Activated CD4-positive, CD25-positive, alpha-beta regulatory T cell (primary cell): ENCODE measurements at regions not wholly inside any gene's neighbourhood (a gene's known extent, or its start where the extent isn't known, plus 50 kb on each side); places are given as distances from the start of the nearest gene placed in this dataset.
A peak's percentile ranks its signal among the peaks of the same experiment; 100 is the strongest.

Source experiments
- DNase-seq, 4 experiments: peaks; one replicate each; lab custom pipeline; 2025; lab: John Stamatoyannopoulos, UW

DNA sequence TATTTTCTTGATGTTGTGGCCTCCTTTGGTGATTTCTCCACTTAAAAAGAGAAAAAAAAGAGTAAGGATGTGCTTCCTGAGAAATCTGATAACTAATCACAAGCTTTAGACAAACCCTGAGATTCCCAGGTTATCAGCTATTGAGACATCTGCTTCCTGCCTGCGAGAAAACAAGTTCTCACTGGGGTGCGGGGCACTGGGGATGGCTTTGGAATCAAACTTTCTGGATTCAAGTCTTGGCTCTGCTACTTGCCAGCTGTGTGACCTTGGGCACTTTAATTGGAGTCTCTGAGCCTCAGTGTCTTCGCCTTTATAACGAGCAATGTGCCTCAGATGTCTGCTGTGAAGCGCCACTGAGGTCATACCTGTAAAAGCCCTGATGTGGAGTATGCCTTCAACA is 152.5 kb upstream of the NAV2 start:
- no peak for DNase-seq

DNA sequence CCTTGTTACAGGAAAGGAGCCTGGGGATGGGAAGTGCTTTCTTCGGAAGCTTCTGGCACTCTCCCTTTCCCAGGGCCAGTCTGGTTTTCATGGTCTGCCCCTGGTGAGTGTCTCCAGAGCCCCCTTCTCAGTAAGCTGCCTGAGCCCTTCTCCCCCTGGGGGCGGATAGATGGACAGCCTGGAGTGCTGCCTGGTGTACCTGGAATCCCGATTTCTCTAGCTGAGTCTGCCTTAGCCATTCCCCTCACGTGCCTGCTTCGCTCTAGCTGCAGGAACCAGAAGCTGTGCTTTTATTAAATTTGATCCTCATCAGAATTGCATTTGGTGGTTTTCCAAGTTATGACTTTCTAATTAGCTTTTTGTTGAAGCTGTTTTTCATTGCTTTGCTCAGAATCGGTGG is 152.9 kb upstream of the NAV2 start:
- no peak for DNase-seq

DNA sequence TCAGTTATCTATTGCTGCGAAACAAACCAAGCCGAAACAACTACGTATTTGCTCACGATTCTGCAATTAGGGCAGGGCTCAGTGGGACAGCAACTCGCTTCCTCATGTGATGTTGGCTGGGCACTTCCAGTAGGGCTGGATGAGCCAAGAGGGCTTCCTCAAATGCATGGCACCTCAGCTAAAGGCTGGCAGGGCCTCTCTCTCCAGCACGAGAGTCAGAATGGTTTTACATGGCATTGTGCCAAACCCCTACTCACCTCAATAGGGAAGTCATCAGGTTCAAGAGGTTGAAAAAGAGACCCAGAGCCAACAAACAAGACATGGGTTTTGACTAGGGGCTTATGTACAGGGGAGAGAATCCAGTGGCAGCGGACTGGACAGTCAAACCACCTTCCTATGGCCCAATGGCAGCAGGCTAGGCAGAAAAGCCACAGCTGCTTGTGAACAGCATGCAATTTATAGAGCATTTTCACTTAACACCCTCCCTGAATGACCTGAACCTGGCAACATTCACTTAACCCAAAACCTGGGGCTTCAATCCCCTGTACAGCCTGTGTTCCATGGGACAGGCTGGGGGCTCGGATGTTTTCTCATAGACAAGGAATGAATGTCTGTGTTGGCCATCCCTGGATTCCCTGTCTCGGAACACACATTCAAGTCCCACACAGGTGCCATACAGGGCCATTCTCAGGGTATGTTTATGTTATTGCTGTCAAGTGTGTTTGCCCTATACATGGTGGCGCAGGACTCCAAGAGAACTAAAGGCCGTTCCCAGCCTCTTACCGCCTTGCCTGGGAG is 154.2 kb upstream of the NAV2 start:
- no peak for DNase-seq

- peak; percentile 19 to 53 (median 43) for DNase-seq
Observed at GRCh38 chr11:19557720-19558140, 154.9 kb upstream of the NAV2 start.

DNA sequence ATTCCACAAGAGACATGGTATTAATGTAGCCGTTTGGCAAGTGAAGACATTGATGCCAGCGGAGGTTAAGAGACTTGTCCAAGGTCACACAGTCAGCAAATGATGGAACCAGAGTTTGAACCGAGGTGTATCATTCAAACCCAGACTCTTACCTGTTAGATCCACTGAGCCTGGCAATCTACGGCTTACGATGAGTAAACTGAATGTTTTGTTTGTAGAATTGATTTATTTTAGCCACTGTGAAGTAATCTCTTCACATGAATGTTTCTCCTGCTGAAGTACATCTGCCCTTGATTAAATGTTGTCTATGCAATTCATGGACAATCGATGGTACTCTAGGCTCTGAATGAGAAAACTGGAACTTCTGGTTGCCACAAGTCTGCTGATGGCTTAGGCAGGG is 155.5 kb upstream of the NAV2 start:
- DNase-seq: no peak

GRCh38 chr11:19555266-19555665 is 157.4 kb upstream of the NAV2 start:
- no peak for DNase-seq

- peak; percentile 11 to 66 (median 48) for DNase-seq
Observed at GRCh38 chr11:19553683-19554333, 158.8 kb upstream of the NAV2 start.

GRCh38 chr11:19552656-19553260 is 159.9 kb upstream of the NAV2 start:
- no peak for DNase-seq

- no peak for DNase-seq
Observed at GRCh38 chr11:19552161-19552560, 160.5 kb upstream of the NAV2 start.

DNA sequence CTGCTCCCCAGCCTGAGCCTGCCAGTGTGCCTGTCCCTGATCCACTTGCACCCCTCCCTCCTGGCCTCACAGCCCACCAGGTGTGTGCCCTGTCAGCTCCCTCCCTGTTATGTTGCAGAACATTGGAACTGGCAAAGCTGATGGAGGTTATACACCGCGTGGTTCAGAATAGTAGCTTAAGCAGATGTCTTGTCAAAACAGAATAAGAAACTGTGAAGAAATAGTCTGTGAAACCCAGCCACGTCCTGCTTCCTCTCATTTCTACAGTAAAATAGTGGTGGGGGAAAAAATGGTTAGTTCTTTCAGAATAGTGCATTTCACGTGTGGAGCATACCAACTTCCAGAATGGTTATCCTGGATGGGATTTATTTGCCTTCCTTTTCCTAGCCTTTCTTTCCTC is 161.2 kb upstream of the NAV2 start:
- DNase-seq: no peak

DNA sequence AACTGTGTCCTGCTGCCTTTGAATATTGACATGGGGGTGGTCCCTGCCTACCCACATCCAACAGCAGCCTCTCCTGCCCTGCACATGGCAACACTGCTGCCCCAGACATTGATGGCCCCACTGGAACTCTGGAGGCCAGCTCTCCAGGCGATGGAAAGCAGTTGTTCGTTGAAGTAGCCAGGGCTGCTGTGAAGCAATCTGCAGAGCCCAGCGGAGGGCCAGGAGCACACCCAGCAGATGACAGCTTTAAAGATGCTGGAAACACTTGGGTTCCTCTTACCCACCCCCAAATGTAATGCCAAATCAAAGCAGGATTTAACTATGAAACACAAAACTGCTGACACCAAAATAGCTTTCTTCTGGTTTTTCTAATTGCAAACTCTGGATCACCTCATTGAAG is 165.6 kb upstream of the NAV2 start:
- no peak for DNase-seq

DNA sequence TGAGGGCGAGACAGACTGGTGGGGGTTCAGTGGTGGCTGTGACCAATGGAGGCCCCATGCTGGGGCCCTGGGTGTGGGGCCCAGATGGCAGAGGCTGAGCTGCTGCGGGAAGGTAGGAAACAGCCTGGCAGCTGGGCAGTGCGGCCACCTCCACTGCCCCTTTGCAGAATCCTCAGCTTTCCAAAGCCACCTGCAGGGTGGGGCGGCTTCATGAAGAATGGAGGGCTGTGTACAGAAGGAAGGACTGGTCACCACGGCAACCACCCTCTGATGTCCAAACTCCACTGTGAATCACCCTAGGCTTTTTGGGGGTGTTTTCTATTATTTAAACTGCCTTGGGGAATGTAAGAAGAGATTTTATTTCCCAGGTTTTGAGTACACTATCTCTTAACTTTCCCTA is 166.3 kb upstream of the NAV2 start:
- no peak for DNase-seq

- no peak for DNase-seq
Observed at GRCh38 chr11:19541521-19542049, 171.1 kb upstream of the NAV2 start.

DNA sequence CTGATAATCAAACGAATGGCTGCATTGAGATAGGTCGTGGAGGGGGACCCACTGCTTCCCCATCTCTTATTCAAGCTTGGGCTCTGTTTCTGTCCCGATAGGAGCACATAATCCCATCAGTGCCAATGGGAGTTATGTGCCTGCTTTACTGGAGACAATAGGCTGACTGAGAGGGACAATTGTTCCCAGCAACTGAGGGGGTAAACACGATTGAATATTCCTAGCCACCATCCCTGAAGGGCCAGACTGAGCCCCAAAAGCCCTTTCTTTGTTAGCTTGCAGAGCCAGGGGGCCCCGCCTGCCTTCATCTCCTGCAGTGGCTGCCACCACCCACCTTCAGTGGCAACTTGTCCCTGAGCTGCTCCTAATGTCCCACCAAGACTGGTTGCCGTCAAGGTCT is 172.8 kb upstream of the NAV2 start:
- DNase-seq: no peak

- DNase-seq: no peak
Observed at GRCh38 chr11:19537803-19538453, 174.7 kb upstream of the NAV2 start.

DNA sequence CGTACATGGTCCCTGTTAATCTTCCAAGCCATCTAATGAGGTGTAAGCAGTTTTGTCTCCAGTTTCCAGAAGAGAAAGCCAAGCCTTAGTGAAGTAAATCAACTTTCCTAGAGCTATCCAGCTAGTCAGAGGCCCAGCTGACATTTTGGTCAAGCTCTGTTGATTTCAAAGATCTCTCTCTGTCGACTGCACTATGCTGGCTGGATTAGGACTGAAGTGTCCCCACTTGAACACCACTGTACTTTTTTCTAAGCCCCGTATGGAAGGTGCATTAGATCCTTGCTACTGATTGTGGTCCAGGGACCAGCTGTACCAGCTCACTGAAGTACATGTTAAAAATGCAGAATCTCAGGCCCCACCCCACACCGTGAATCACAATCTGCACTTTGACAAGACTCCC is 176.5 kb upstream of the NAV2 start:
- DNase-seq: no peak

DNA sequence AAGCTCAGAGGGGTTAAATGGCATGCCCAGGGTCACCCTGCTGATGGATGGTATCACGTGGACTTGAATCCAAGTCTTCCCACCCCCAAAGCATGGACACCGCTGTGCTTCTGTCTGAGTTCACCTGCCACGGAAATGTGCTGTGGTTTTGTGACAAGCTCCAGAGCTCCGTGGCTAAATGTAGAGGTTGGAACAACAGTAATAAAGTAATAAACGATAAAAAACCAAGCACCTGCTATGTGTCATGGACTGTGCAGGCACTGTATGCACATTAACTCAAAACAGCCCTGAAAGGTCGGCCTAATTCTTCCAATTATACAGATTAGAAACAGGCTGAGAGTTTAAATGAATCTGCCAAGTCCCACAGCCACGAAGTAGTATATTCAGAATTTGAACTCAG is 182.1 kb upstream of the NAV2 start:
- no peak for DNase-seq

GRCh38 chr11:19526119-19526518 is 186.5 kb upstream of the NAV2 start:
- no peak for DNase-seq

DNA sequence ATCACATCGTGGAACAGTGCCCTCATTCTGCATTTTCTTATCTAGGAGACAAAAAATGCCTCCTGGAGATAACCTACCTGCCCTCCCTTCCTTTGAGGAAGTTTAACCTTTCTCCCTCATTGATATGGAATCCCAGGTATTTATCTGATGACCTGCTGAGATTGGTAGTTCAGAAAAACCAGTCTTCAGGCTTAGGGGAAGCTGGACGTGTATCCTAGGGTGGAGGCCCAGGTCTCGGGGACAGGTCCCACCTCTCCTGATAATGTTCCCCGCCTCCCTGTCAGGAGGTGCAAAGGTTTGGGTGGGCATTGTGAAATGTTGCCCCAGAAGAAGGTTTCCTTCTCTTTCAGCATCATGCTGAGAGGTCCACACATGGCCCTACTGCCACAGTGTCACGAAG is 186.9 kb upstream of the NAV2 start:
- DNase-seq: no peak

DNA sequence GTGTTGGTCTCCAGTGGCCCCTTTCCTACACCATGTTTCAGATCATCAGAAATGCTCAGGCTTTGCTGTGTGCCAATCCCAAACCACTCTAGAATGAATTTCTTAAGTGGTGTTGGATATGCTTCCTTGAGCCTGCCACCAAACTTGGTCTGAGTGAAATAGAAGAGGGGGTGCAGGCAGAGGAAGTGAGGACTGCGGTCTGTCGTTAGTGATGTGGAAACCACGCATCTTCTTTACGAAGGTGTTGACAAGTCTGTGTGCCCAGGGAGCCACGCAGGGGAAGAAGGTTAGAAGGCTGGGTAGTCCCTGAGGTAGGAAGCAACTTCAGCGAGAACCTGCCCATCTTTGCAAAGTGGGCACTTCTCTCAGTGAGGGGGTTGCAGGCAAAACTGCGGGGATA is 187.4 kb upstream of the NAV2 start:
- no peak for DNase-seq

- no peak for DNase-seq
Observed at GRCh38 chr11:19524171-19524671, 188.4 kb upstream of the NAV2 start.

DNA sequence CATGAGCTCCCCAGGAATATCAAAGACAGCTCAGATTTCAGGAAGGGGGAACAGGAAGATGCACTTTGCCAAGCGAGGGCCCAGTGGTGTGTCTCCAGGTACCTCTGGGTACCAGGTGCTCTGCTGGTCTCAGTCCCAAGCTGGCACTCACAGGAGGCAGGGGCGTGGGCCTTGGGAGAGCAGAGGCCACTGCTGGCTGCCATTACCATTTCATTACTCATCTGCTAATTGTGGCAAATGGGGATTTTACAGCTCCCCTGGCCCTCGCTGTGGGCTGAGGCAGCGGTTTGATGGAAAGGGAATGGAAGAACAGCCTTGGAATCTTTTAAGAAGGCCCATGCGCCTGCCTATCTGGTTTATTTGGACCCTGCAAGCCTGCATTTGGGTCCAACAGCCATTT is 192.0 kb upstream of the NAV2 start:
- DNase-seq: no peak
